Spleen (tissue), 7 donors: ENCODE measurements at regions not wholly inside any gene's neighbourhood (a gene's known extent, or its start where the extent isn't known, plus 50 kb on each side); places are given as distances from the start of the nearest gene placed in this dataset.

ENCODE experiments used
- POLR2A ChIP-seq, 3 donors: fragments of 450-650 bp; IDR thresholded peaks; one replicate each; pipeline ENCODE4 v1.5.1; 2017; ENCODE audit warnings: antibody characterized with exemption in 3 of 3, mild to moderate bottlenecking in 1 of 3
- TF ChIP-seq, protein P1 (sequence below), 11 experiments: fragments of 200-600 bp in 7 of 11; fragments of 450-650 bp in 4 of 11; sonication (generic) in 4 of 11; IDR thresholded peaks in 8 of 11; conservative IDR thresholded peaks in 3 of 11; 1 replicate in 7 of 11; 2 replicates in 4 of 11; pipeline versions ENCODE4 v1.4.0 to v1.8.0; 2016 to 2021; ENCODE audit warnings: antibody characterized with exemption in 11 of 11, inconsistent platforms in 4 of 11, mild to moderate bottlenecking in 1 of 11
- donor health status: DM: no; HTN: no; CAD: no; lungs with moderate emphysema.
- donor health status: DM: no; HTN: no; CAD: no.
- donor health status: DM: no; HTN: no; CAD: no.

DNA sequence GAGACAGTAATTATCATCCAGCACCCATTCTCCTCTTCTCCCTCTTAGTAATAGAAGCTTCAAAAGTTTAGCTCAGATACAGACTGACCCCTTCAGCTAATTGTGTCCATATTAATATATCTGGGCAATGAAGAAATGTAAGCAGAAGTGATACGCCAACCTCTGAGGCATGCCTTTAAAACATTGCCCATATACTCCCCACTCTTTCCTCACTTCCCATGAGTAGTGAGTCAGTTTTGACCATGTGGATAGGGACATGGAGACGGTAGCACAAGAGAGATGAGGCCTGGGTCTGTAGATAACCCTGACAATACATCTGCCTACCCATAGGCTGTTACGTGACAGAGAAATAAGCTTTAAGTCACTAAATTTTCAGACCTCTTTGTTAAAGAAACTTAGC is 147.6 kb downstream of the KCTD12 start:
- TF ChIP-seq, protein P1, sequence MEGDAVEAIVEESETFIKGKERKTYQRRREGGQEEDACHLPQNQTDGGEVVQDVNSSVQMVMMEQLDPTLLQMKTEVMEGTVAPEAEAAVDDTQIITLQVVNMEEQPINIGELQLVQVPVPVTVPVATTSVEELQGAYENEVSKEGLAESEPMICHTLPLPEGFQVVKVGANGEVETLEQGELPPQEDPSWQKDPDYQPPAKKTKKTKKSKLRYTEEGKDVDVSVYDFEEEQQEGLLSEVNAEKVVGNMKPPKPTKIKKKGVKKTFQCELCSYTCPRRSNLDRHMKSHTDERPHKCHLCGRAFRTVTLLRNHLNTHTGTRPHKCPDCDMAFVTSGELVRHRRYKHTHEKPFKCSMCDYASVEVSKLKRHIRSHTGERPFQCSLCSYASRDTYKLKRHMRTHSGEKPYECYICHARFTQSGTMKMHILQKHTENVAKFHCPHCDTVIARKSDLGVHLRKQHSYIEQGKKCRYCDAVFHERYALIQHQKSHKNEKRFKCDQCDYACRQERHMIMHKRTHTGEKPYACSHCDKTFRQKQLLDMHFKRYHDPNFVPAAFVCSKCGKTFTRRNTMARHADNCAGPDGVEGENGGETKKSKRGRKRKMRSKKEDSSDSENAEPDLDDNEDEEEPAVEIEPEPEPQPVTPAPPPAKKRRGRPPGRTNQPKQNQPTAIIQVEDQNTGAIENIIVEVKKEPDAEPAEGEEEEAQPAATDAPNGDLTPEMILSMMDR (IDR thresholded peaks at IDR 0.05 in 8 of 11, conservative IDR thresholded peaks at IDR 0.05 in 3 of 11), result no peak
- no peak for TF ChIP-seq POLR2A (IDR thresholded peaks at IDR 0.05)
